Ectodermal cell (in vitro differentiated cells): ENCODE measurements at regions not wholly inside any gene's neighbourhood (a gene's known extent, or its start where the extent isn't known, plus 50 kb on each side); places are given as distances from the start of the nearest gene placed in this dataset.

ENCODE experiments used
- H3K27ac ChIP-seq: 2 replicates; pipeline ENCODE4 v1.7.0; 2013; ENCODE audit warnings: mild to moderate bottlenecking, low read depth, low read length; ENCODE audit not compliant: insufficient read depth, poor library complexity, severe bottlenecking
- H3K27me3 ChIP-seq: 2 replicates; pipeline ENCODE4 v1.7.0; 2013; ENCODE audit warnings: mild to moderate bottlenecking, low read length; ENCODE audit not compliant: insufficient read depth, control insufficient read depth, poor library complexity, severe bottlenecking
- H3K36me3 ChIP-seq: one replicate; pipeline ENCODE4 v1.7.0; 2013; ENCODE audit warnings: low read length; ENCODE audit not compliant: control insufficient read depth, insufficient read depth
- H3K4me1 ChIP-seq: one replicate; pipeline ENCODE4 v1.7.0; 2013; ENCODE audit warnings: low read length; ENCODE audit not compliant: control insufficient read depth, insufficient read depth
- H3K4me3 ChIP-seq: 2 replicates; pipeline ENCODE4 v1.7.0; 2013; ENCODE audit warnings: low read depth, low read length, control low read depth; ENCODE audit not compliant: insufficient read depth
- H3K9me3 ChIP-seq: 2 replicates; pipeline ENCODE4 v1.7.0; 2013; ENCODE audit warnings: mild to moderate bottlenecking, low read length, moderate library complexity; ENCODE audit not compliant: control insufficient read depth
- WGBS, 2 experiments: methylation state at CpG; one replicate each; pipeline ENCODE4 v1.1.7; 2013; ENCODE audit warnings: missing lambda C conversion rate in 2 of 2; 5-methylcytosine and 5-hydroxymethylcytosine counted together

DNA sequence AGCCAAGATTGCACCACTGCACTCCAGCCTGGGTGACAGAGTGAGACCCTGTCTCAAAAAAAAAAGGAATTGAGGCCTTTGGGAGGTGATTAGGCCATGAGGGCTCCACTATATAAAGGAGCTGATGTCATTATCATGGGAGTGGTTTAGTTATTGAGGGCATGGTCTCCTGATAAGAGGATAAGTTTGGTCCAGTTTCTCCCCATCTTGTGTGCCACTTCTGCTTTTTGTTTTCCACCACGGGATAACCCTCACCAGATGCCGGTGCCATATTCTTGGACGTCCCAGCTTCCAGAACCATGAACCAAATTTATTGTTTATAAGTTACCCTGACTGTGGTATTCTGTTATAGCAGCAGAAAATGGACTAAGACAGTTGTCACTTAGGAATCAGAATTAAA is 125.8 kb downstream of the C1D start:
- Histone ChIP-seq H3K27me3 (no peaks in the 10 kb centered on the region), H3K27ac (no peak overlapping the region), H3K9me3 (no peaks in the 10 kb centered on the region), H3K36me3 (no peaks in the 10 kb centered on the region), H3K4me3 (no peak overlapping the region), H3K4me1 (no peaks in the 10 kb centered on the region)
- 85 to 92% methylated on average over 3 of the region's 3 CpGs for WGBS, 2 experiments

DNA sequence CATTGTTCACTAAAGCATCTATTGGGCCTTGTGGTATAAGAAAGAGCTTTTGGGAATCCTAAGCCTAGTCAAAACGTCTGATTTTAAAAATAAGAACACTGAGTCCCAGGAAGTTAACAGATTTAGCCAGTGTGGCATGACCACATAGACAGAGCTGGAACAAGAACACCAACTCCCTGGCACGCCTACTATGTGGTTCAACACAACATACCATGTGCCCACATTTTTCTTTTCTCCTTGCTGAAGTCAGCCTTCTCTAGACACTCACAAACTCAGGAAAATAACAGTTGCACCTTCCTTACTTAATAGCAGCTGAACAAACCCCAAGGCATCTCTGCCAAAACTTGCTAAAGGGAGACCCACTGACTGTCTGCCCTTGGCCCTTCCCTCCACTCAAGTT is 124.8 kb downstream of the C1D start:
- Histone ChIP-seq H3K9me3 (no peaks in the 10 kb centered on the region), H3K27ac (no peak overlapping the region), H3K4me1 (no peaks in the 10 kb centered on the region), H3K27me3 (no peaks in the 10 kb centered on the region), H3K4me3 (no peak overlapping the region), H3K36me3 (no peaks in the 10 kb centered on the region)
- WGBS, 2 experiments, result 79 to 88% methylated on average over 2 of the region's 2 CpGs

GRCh38 chr2:67945056-67945455 is 117.7 kb downstream of the C1D start:
- WGBS, 2 experiments, result 65 to 71% methylated on average over 2 to 4 of the region's 4 CpGs
- no peak overlapping the region for H3K4me3 ChIP-seq
- H3K27ac ChIP-seq, result peak overlapping the region; percentile 20
- H3K27me3 ChIP-seq, result no peaks in the 10 kb centered on the region
- H3K4me1 ChIP-seq, result peaks cover 21% of the 10 kb centered on the region
- no peaks in the 10 kb centered on the region for H3K9me3 ChIP-seq
- no peaks in the 10 kb centered on the region for H3K36me3 ChIP-seq

GRCh38 chr2:67945940-67946339 is 116.9 kb downstream of the C1D start:
- peaks cover 21% of the 10 kb centered on the region for H3K4me1 ChIP-seq
- H3K27ac ChIP-seq, result no peak overlapping the region
- no peaks in the 10 kb centered on the region for H3K27me3 ChIP-seq
- H3K4me3 ChIP-seq, result no peak overlapping the region
- 85 to 87% methylated on average over 4 of the region's 4 CpGs for WGBS, 2 experiments
- H3K36me3 ChIP-seq, result no peaks in the 10 kb centered on the region
- no peaks in the 10 kb centered on the region for H3K9me3 ChIP-seq

DNA sequence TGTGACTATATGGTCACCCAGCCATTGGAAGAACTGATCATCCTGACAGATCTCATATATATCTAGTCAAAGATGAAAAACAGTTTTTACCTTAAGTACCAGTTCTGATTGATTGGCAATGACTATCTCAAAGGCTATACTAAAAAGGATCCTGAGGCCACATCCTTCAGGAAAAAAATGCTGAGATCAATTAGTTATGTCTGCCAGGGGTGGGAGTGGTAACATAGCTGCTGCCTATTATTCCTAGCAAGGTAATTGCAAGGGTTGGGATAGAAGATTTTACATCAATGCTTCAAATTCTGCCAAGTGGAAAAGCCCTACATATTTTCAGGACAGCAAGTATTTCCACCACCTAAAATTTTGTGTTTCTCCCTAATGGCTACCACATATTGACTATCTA is 114.7 kb downstream of the C1D start:
- no peaks in the 10 kb centered on the region for H3K27me3 ChIP-seq
- H3K36me3 ChIP-seq, result no peaks in the 10 kb centered on the region
- peaks cover 21% of the 10 kb centered on the region for H3K4me1 ChIP-seq
- no peak overlapping the region for H3K4me3 ChIP-seq
- H3K27ac ChIP-seq, result no peak overlapping the region
- no peaks in the 10 kb centered on the region for H3K9me3 ChIP-seq

DNA sequence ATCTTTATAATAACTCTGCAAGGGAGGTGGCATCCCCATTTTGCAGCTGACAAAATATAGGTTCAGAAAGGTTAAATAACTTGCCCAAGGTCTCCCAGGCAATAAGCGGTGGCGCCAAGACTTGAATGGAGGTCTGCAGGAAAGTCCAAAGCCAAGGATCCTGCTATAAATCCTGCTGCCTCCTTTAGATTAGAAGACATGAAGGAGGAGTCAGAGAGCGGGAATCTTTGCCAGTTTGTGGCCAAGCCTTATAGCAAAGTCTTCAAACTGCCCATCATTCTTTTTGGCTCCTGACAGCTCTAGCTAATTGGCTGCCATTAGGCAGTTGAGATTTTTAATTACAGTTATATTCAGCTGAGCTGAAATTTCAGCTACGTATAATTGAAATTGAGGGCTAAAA is 114.3 kb downstream of the C1D start:
- 95 to 97% methylated on average over 4 of the region's 4 CpGs for WGBS, 2 experiments
- no peaks in the 10 kb centered on the region for H3K36me3 ChIP-seq
- H3K4me1 ChIP-seq, result peaks cover 21% of the 10 kb centered on the region
- no peak overlapping the region for H3K27ac ChIP-seq
- no peak overlapping the region for H3K4me3 ChIP-seq
- H3K27me3 ChIP-seq, result no peaks in the 10 kb centered on the region
- H3K9me3 ChIP-seq, result no peaks in the 10 kb centered on the region

- H3K27ac ChIP-seq, result no peak overlapping the region
- H3K36me3 ChIP-seq, result no peaks in the 10 kb centered on the region
- 94 to 100% methylated on average over 2 of the region's 2 CpGs for WGBS, 2 experiments
- peaks cover 18% of the 10 kb centered on the region for H3K4me1 ChIP-seq
- H3K9me3 ChIP-seq, result no peaks in the 10 kb centered on the region
- no peak overlapping the region for H3K4me3 ChIP-seq
- H3K27me3 ChIP-seq, result no peaks in the 10 kb centered on the region
Measured at GRCh38 chr2:67950018-67950417, 112.8 kb downstream of the C1D start.

- peaks cover 11% of the 10 kb centered on the region for H3K4me1 ChIP-seq
- H3K27ac ChIP-seq, result no peak overlapping the region
- H3K9me3 ChIP-seq, result no peaks in the 10 kb centered on the region
- H3K36me3 ChIP-seq, result no peaks in the 10 kb centered on the region
- H3K4me3 ChIP-seq, result no peak overlapping the region
- H3K27me3 ChIP-seq, result no peaks in the 10 kb centered on the region
- WGBS, 2 experiments, result 95 to 99% methylated on average over 2 of the region's 2 CpGs
Measured at GRCh38 chr2:67950919-67951318, 111.9 kb downstream of the C1D start.

- H3K4me3 ChIP-seq, result no peak overlapping the region
- H3K27me3 ChIP-seq, result no peaks in the 10 kb centered on the region
- H3K27ac ChIP-seq, result no peak overlapping the region
- 92 to 93% methylated on average over 4 of the region's 4 CpGs for WGBS, 2 experiments
- no peaks in the 10 kb centered on the region for H3K9me3 ChIP-seq
- no peaks in the 10 kb centered on the region for H3K36me3 ChIP-seq
- no peaks in the 10 kb centered on the region for H3K4me1 ChIP-seq
Measured at GRCh38 chr2:67952066-67952465, 110.7 kb downstream of the C1D start.

GRCh38 chr2:67954093-67954748 is 108.6 kb downstream of the C1D start:
- Histone ChIP-seq H3K27ac (no peak overlapping the region), H3K4me3 (no peak overlapping the region), H3K27me3 (no peaks in the 10 kb centered on the region), H3K36me3 (no peaks in the 10 kb centered on the region), H3K9me3 (no peaks in the 10 kb centered on the region), H3K4me1 (no peaks in the 10 kb centered on the region)
- 90 to 97% methylated on average over 6 of the region's 6 CpGs for WGBS, 2 experiments
